ENCODE measurements at regions not wholly inside any gene's neighbourhood (a gene's known extent, or its start where the extent isn't known, plus 50 kb on each side); places are given as distances from the start of the nearest gene placed in this dataset.
"Not testable (repeated sequence)": the region's sequence is repeated elsewhere in the genome, so short reads cannot be mapped to it uniquely, and the experiment has no call there.

DNA sequence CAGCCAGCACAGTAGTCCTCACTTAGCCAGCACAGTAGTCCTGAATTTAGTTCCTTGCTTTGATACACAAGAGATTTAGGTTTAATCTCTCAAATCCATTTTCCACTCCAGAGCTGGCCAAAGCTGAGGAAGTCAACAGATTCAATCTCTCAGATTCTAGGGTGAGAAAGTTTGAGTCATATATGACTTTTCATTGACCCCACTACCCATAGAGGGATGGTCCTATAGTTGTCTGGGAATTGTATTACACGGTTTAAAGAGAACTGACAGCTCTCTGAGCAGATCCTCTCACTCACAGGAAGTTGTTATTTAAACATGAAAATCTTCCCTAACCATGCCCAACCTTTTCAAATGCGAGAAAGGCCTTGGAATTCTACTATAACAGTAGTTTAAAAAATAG lies 641.8 kb upstream of the SEMA3D start:
- FAIRE-seq: no peak

DNA sequence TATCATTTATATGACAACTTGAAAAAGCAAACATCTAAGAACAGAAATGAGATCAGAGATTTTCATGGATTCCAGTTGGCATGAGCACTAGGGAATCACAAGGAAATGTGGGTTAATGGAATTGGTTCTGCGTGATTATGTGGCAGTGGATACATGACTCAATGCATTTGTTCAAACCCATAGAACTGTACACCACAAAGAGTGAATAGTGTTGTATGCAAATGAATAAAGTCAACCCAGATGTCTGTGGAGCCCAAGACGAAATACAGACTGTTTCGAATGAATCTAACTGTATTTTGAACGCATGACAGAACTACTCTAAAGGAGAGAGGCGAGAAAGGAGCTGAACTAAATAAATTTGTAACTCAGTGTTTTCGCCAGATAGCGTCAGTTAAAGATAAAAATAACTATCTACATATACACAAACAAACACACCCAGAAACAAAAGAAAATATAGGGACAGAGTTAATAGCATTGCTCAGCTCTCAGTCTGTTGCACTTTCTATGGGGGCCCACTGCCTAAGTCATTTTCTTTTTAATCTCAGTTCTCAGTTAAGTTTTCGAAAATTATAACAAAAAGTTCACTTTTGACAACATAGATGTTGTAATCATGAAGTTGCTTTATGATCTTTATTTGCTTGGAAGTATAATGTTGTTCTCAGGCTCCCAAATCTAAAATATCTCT lies 636.7 kb upstream of the SEMA3D start:
- FAIRE-seq: no peak

More for the DNA sequence above, 641.8 kb upstream of the SEMA3D start:
- no peak for DNase-seq (ENCODE audit: extremely low spot score, insufficient read length, low read depth)

DNA sequence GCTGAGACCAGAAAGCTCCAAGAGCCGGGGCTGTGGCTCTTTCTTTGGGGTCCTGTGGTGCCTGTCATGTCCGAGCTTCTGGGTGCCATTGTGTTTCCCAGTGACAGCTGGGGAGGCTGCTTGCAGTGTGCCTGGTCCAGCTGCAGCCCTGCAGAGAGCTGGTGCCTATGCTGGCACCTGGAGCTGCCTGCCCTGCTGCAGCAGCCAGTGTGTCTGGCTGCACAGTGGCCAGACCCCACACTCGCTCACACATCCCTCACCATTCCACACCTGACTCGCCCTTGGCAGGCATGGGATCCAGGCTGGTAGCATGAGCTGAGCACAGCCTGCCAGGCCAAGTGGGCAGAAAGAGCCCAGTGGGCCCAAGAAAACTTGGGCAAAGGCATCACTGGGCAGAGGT lies 635.1 kb upstream of the SEMA3D start:
- DNase-seq (ENCODE audit: extremely low spot score, insufficient read length, low read depth) (no peak), FAIRE-seq (no peak)

More for the DNA sequence above, 636.7 kb upstream of the SEMA3D start:
- DNase-seq (ENCODE audit: extremely low spot score, insufficient read length, low read depth): no peak

DNA sequence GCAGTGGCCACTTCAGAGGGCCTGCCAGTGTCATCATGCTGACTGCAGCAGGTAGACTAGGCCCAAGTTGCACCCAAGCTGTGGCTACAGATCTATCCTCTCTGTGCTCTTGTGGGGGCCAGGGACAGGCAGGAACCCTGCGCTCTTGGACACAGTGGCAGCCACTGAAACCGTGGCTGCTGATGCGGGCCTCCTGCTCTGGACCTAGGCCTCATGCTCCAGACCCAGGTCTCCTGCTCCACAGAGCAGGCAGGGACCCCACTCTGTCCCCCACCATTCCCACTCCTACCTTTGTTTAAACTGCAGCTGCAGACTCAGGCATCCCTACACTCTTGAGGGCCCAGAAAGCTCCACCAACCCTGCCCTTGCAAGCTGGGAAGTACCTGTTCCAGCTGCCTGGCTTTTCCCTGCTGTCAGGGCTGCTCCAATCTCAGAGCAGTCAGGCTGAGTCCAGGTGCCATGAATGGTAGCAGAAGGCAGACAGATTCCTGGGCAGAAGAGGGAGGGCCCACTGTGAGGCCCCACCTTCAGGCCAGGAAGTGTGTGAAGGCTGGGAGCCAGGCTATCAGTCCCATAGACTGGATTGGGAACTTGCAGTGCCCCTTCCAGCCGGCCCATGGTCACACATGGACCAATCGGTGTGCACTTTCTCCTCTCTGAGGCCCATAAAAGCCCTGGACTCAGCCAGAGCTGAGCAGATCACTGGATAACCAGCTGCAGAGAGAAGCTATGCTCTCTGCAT lies 634.0 kb upstream of the SEMA3D start:
- DNase-seq (ENCODE audit: extremely low spot score, insufficient read length, low read depth) (no peak), FAIRE-seq (no peak)

DNA sequence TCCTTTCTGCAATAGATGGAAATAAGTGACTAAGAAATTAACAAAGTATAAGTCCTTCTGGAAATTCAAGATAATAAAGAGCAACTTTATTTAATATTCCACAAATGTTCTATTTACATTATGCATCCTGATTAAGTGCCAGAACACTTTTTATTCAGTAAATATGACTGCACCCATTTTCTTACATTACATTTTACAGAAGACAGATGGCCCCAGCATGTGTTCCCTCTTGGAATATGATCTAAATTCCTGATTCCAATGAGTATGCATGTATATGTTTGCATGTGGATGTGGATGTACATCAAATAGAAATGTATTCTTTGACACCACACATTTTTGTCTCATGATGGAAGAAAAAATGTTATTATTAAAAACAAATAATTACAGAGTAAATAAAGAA lies 628.7 kb upstream of the SEMA3D start:
- FAIRE-seq: no peak
- DNase-seq (ENCODE audit: extremely low spot score, insufficient read length, low read depth): no peak

DNA sequence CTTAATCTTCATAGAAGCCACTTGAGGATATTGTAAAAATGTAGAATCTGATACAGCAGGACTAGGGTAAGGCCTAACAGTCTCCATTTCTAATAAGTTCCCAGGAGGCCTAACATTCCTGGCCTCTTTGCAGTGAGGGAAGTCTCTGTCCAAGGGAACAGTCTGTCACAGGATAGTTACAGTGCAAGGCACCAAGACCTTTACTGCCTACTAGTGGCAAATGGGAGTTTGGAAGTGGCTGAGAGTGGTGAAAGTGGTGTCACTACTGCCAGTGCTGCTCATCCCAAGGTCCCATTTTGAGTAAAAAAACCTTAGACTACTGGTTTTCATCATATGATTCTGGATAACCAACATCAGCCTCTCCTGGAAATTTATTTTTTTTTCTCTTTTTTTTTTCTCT lies 619.5 kb upstream of the SEMA3D start:
- no peak for FAIRE-seq
- DNase-seq (ENCODE audit: extremely low spot score, insufficient read length, low read depth): no peak

DNA sequence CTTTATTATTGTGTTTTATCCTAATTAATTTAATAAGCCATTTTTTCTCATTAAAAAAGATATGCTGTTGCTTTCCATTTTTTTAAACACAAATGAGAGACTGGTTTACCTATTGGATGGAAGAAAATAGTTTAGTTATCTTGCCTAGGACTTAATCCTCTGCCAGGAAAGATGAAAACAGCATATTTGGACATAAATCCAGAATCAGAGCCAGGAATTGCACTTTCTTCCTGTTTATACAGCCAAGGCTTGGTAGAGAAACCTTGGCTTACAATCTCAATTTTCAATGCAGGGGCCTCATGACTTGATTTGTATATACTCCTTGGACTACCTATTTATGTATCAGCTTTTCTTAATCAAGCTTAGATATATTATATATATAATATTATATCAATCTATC lies 618.8 kb upstream of the SEMA3D start:
- DNase-seq (ENCODE audit: extremely low spot score, insufficient read length, low read depth): no peak
- no peak for FAIRE-seq

DNA sequence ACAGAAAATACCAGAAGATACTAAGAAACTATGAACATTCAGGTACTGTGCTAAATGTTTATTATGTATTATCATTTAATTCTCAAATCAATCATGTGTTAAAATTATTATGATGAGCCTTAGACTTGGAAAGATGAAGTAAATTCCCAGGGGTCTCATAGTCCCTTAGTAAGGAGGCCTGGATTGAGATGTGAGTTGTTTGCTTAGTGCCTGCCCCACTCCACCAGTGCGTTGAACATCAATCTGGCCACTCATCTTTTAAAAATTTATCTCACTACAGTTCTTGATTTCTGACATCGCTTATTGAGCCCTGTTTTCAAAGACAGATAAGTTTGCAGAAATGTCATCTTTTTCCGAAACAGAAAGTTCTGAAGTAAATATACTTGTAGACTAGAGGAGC lies 618.4 kb upstream of the SEMA3D start:
- no peak for FAIRE-seq
- no peak for DNase-seq (ENCODE audit: extremely low spot score, insufficient read length, low read depth)

DNA sequence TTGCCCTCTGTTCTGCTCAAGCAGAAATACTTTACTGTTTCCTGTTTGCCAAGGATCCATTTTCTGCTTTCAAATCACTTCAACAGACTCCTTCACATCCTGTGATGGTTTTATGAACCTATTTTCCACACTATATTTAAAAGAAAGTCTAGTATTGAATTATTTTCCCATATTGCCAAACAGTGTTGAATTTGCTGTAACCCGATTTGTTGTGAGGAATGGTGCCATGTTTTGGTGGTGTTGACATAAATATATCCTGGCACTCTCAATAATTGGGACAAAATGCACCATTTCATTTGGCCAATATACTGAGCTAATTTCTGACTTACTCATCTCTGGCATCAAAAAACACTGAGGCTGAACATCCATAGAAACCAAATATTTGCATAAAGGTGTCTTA lies 615.4 kb upstream of the SEMA3D start:
- FAIRE-seq: no peak
- DNase-seq (ENCODE audit: extremely low spot score, insufficient read length, low read depth): no peak

DNA sequence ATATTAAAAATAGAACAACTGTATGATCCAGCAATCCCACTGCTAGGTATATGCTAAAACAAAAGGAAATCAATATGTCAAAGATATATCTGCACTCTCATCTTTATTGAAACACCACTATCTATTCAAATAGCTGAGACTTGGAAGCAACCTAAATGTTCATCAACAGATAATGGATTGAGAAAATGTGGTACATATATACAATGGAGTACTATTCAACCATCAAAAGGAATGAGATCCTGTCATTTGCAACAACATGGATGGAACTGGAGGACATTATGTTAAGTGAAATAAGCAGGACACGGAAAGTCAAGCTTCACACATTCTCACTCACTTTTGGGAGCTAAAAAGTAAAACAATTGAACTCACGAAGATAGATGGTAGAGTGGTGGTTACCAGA lies 610.1 kb upstream of the SEMA3D start:
- FAIRE-seq: no peak

DNA sequence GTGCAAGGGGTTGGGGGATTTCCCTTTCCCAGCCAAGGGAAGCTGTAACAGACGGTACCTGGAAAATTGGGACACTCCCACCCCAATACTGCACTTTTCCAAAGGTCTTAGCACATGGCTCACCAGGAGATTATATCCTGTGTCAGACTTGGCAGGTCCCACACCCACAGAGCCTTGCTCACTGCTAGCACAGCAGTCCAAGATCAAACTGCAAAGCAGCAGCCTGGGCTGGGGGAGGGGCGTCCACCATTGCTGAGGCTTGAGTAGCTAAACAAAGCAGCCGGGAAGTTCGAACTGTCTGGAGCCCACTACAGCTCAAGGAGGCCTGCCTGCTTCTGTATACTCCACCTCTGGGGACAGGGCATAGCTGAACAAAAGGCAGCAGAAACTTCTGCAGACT lies 604.2 kb upstream of the SEMA3D start:
- not testable (repeated sequence) for FAIRE-seq; DNase-seq (ENCODE audit: extremely low spot score, insufficient read length, low read depth)

More for the DNA sequence above, 610.1 kb upstream of the SEMA3D start:
- DNase-seq (ENCODE audit: extremely low spot score, insufficient read length, low read depth): no peak

DNA sequence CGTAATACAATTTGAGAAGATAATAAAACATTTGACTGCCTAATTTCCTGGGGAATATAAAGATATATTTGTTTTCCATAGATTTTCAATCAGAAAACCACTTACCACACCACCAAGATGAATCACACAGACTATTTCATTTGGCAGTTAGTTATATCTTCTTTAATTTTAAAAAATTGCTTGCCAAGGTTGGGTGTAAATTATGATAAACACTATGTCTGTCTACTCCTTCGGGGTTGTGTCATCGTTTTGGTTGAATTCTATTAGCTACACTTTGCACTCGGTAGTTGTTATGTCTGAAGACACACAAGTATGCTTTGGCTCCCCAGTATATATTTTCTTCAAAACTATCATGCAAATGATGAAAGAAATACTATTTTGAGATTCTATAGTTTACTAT lies 594.8 kb upstream of the SEMA3D start:
- no peak for FAIRE-seq
- no peak for DNase-seq (ENCODE audit: extremely low spot score, insufficient read length, low read depth)

DNA sequence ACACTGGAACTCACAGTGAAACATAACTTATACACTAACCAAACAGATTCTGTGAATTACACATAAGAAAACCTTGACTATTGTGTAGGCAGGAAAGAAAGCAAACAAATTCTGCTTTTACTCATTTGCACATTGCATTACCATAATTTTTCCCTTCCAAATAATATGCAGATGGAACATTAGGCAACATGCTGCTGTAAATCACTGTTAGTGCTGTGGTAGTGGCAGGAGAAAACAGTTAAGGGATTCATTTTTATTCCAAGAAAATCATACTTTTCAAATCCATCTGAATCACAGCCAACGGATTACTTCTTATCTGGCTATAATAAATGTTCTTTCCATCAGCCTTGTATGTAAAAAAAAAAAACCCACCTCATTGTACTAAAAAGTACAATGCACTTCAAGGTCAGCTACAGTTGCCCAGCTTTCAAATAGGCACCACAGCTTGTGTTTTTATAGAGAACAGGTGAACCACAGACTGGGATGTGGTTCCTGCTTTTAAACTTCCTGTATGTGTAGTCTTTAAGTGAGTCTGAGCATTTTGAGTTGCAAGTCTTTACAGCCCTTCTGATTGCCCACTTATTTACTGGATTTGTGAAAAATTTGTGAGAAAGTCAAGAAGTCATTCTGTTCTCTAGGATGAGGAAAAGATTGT lies 590.0 kb upstream of the SEMA3D start:
- no peak for DNase-seq (ENCODE audit: extremely low spot score, insufficient read length, low read depth)
- no peak for FAIRE-seq

DNA sequence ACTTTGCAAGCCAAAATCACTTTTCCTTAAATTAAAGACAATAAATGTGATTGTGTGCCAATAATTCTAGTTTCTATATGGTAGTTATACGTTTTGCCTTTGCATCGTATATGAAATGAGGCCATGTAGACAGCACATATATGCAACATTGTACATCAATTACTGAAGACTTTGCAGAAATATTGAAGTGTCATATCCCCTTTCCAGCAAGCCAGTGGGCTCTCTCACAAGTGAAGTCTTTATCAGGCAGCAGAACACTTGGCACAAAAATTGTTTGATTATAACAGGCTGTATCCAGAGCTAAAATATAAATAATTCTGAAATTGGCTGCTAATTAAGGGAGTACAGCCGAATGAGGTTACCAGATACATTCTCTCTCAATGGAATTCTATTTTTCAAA lies 588.6 kb upstream of the SEMA3D start:
- DNase-seq (ENCODE audit: extremely low spot score, insufficient read length, low read depth): no peak
- no peak for FAIRE-seq

DNA sequence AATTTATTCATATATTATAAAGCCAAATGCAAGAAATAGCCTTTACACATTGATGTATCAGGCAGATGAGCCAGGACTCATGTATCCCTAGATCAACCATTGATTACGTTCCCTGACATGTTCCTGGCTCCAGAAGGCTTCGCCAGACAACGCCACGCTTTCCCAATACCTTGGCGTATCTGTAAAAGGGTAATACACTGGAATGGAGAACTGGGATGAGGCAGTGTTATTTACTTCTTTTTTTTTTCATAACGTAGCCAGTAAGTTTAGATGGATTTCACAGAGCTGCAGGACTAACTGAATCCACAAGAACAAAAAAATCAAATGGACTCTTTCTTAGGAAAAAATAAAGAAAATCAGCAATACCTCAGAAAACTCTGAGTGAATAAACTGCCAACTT lies 588.1 kb upstream of the SEMA3D start:
- FAIRE-seq (no peak), DNase-seq (ENCODE audit: extremely low spot score, insufficient read length, low read depth) (no peak)

DNA sequence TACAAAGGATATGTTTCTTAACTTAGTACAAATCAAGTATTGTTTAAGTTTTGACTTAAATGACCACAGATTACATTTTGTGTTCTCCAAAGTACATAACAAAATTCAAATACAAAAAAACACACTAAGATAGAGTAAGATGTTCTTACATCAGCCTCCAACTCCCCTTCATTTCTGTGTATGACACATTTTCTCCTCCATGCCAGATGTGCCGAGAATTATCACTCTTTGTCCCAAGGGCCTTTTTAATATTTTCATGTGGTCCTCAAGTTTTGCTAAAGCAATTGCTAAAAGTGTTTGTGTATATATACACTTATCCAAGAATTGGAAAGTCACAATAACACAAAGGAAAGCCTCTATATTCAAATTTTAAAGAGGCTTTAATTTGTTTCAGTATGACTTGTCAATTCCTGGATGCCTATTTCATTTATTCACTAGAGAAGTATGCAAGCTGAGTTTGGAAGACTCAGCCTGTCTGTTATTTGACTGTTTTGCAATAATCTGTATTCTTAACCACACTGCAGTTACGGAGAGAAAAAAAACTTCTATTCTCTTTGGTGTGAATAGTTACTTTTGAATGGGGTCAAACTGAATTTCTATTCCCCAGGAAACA lies 586.4 kb upstream of the SEMA3D start:
- no peak for DNase-seq (ENCODE audit: extremely low spot score, insufficient read length, low read depth)
- no peak for FAIRE-seq

DNA sequence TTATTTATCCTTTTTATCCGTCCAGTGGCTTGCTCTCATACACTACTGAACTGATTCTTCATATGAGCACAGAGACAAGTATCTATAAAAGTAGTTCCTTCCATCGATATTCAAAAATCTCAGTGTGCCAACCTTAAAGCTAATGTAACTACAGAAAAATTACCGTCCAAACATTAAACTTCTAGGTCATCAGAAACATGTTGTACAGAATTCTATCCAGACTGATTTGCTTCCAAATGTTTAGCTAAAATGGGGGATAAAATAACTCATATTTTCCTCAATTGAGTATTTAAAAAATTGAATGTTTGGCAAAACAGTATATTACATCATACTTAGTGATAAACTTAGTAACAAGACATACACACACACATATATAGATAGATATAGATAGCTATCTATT lies 584.7 kb upstream of the SEMA3D start:
- DNase-seq (ENCODE audit: extremely low spot score, insufficient read length, low read depth) (no peak), FAIRE-seq (no peak)

DNA sequence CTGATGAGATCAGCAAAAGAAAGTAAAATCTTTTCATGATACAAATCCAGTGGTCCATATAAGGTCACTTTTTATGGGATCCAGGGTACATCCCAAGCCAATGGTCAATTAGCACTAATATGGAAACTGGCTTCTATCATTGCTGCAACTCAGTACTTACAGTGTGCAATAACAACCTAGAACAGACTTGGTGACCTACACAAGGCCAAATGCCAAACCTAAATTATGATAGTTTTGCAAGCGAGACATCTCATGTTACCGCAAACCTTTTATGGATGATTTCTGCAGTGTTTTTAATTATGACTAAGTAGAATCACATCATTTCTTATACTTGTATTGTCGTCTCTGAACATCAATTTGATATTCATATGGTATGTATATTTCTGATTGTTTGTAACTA lies 583.5 kb upstream of the SEMA3D start:
- DNase-seq (ENCODE audit: extremely low spot score, insufficient read length, low read depth) (no peak), FAIRE-seq (no peak)

DNA sequence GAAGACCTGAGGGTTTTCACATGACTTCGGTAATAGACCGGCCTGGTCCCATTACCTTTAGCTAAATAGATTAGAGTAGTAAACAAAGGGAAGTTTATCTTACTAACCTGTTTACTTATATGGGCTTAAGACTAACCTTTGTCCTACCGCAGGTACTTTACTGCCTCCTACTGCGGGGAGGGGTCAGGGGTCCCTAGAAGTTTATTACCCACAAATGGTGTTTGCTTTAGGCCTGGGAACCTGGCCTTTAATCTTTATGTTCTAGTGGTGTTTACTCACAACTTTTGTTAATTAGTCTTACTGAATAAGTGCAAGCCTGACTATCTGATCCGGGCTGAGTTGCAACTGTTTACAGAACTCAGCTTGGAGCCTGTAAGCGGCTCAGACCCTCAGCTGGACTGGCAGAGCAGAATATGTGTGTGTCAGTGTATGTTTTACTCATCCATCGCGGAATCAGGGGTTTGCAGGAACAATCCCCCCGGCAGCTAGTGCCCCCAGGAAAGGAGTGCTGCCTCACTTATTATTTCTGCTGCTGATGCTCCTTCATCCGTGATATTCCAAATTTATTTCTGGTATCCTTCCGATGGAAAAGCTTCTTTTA lies 578.9 kb upstream of the SEMA3D start:
- DNase-seq (ENCODE audit: extremely low spot score, insufficient read length, low read depth): no peak
- no peak for FAIRE-seq

DNA sequence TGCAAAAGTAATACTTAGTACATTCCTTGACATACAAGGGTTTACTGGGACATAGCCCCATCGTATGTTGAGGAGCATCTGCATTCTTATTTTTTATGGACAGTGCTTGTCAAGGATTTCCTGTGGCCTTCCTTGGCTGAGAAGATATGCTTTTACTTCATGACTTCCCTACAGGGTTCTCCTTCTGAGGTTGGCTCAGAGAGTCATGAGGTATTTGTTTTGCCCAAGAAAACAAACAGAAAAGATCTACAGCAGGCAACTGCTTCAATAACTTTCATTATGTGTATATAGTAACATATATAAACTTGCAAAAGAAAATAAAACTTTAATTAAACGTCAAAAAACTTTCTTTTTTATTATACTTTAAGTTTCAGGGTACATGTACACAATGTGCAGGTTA lies 577.2 kb upstream of the SEMA3D start:
- DNase-seq (ENCODE audit: extremely low spot score, insufficient read length, low read depth): no peak
- no peak for FAIRE-seq

DNA sequence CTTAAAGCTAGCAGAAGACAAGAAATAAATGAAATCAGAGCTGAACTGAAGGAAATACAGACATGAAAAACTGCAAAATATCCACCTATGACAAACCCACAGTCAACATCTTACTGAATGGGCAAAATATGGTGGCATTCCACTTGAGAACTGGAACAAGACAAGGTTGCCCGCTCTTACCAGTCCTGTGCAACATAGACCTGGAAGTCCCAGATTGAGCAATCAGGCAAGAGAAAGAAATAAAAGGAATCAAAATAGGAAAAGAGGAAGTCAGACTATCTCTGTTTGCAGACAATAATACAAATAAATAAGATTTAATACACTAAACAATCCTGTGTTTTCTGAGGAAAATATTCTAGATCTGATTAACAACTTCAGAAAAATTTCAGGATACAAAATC lies 570.5 kb upstream of the SEMA3D start:
- FAIRE-seq (no peak), DNase-seq (ENCODE audit: extremely low spot score, insufficient read length, low read depth) (no peak)
